Activated T-cell treated with anti-CD3 and anti-CD28 coated beads for 1 hour (primary cell): ENCODE measurements at regions not wholly inside any gene's neighbourhood (a gene's known extent, or its start where the extent isn't known, plus 50 kb on each side); places are given as distances from the start of the nearest gene placed in this dataset.
"Not testable (repeated sequence)": the region's sequence is repeated elsewhere in the genome, so short reads cannot be mapped to it uniquely, and the experiment has no call there.

ENCODE experiments used
- DNase-seq: peaks from one replicate; pipeline ENCODE4 v3.0.0-alpha.2; 2020; ENCODE audit warnings: low read depth

GRCh38 chr18:1413323-1413675 lies 508.6 kb downstream of the ADCYAP1 start:
- DNase-seq, result no peak

- DNase-seq, result no peak
Measured at GRCh38 chr18:1416074-1416473, 511.4 kb downstream of the ADCYAP1 start.

GRCh38 chr18:1421502-1421901 lies 516.8 kb downstream of the ADCYAP1 start:
- DNase-seq, result no peak

- no peak for DNase-seq
Measured at GRCh38 chr18:1422634-1423033, 518.0 kb downstream of the ADCYAP1 start.

GRCh38 chr18:1425679-1426078 lies 521.0 kb downstream of the ADCYAP1 start:
- DNase-seq, result no peak

GRCh38 chr18:1435487-1435886 lies 530.8 kb downstream of the ADCYAP1 start:
- DNase-seq, result no peak

GRCh38 chr18:1436199-1436598 lies 531.5 kb downstream of the ADCYAP1 start:
- DNase-seq, result no peak

GRCh38 chr18:1438458-1438910 lies 533.8 kb downstream of the ADCYAP1 start:
- DNase-seq, result no peak

- no peak for DNase-seq
Measured at GRCh38 chr18:1438967-1439366, 534.3 kb downstream of the ADCYAP1 start.

GRCh38 chr18:1444062-1444461 lies 539.4 kb downstream of the ADCYAP1 start:
- not testable (repeated sequence) for DNase-seq

- no peak for DNase-seq
Measured at GRCh38 chr18:1446765-1447164, 542.1 kb downstream of the ADCYAP1 start.

- DNase-seq, result no peak
Measured at GRCh38 chr18:1452821-1453220, 548.1 kb downstream of the ADCYAP1 start.

- no peak for DNase-seq
Measured at GRCh38 chr18:1455605-1456004, 550.9 kb downstream of the ADCYAP1 start.

GRCh38 chr18:1458547-1458946 lies 553.9 kb downstream of the ADCYAP1 start:
- no peak for DNase-seq

- DNase-seq, result no peak
Measured at GRCh38 chr18:1463981-1464380, 559.3 kb downstream of the ADCYAP1 start.

- no peak for DNase-seq
Measured at GRCh38 chr18:1464444-1465217, 560.0 kb downstream of the ADCYAP1 start.

GRCh38 chr18:1466035-1466434 lies 561.4 kb downstream of the ADCYAP1 start:
- no peak for DNase-seq

- DNase-seq, result no peak
Measured at GRCh38 chr18:1467461-1467964, 562.8 kb downstream of the ADCYAP1 start.

GRCh38 chr18:1468550-1468949 lies 563.9 kb downstream of the ADCYAP1 start:
- no peak for DNase-seq

- no peak for DNase-seq
Measured at GRCh38 chr18:1475867-1476266, 571.2 kb downstream of the ADCYAP1 start.

GRCh38 chr18:1480309-1480708 lies 575.6 kb downstream of the ADCYAP1 start:
- DNase-seq, result no peak

GRCh38 chr18:1481577-1481976 lies 576.9 kb downstream of the ADCYAP1 start:
- DNase-seq, result no peak

- no peak for DNase-seq
Measured at GRCh38 chr18:1483385-1483784, 578.7 kb downstream of the ADCYAP1 start.

- DNase-seq, result no peak
Measured at GRCh38 chr18:1487457-1487856, 582.8 kb downstream of the ADCYAP1 start.
